Cardiac fibroblast (primary cell): ENCODE measurements at regions not wholly inside any gene's neighbourhood (a gene's known extent, or its start where the extent isn't known, plus 50 kb on each side); places are given as distances from the start of the nearest gene placed in this dataset.

Experiments
- DNase-seq, 2 donors: peaks; one replicate each; pipeline versions ENCODE4 v3.0.0 to v3.0.0-alpha.2; 2010; ENCODE audit warnings: low read depth in 2 of 2
- H3K4me3 ChIP-seq, 2 donors: replicated peaks in 1 of 2; 1 replicate in 1 of 2; 2 replicates in 1 of 2; pipeline ENCODE4 v1.5.1; 2011; ENCODE audit warnings: low read depth in 2 of 2, low read length in 2 of 2, mild to moderate bottlenecking in 2 of 2, moderate library complexity in 1 of 2
- CTCF ChIP-seq: IDR thresholded peaks from one replicate; pipeline ENCODE4 v1.5.1; 2011; ENCODE audit warnings: low read depth, mild to moderate bottlenecking, low read length, inconsistent platforms

GRCh38 chr5:144547098-144547499, 376.4 kb downstream of the KCTD16 start:
- H3K4me3 ChIP-seq = no peak overlapping the region
- peak in 1 of 2 donors; percentile 10 for DNase-seq
- TF ChIP-seq CTCF = no peak

DNA sequence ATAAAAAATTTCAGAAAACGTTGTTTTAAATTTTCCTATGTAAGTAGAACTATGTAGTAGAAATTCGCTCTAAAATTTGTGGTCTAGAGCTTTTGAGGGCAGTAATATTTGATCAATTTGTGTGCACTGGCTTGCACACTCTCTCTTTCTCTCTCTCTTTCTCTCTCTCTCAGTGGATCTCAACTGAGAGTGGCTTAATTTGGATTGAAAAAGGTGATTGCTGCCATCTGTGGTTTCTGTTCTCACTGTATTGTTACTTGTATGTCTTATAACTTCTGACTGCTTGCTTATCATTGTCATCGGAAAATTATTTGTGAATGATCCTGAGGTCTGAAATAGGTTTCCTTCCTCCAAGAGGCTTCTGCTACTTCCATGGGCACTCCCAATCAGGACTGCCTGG, 368.2 kb downstream of the KCTD16 start:
- TF ChIP-seq CTCF = no peak
- DNase-seq = no peak
- H3K4me3 ChIP-seq = no peak overlapping the region
